Islet precursor cell (in vitro differentiated cells): ENCODE measurements at regions not wholly inside any gene's neighbourhood (a gene's known extent, or its start where the extent isn't known, plus 50 kb on each side); places are given as distances from the start of the nearest gene placed in this dataset.
A peak's percentile ranks its signal among the peaks of the same experiment; 100 is the strongest.
"Not testable (repeated sequence)": the region's sequence is repeated elsewhere in the genome, so short reads cannot be mapped to it uniquely, and the experiment has no call there.

Experiments
- DNase-seq: peaks from one replicate; pipeline ENCODE4 v3.0.0-alpha.2; 2018

DNA sequence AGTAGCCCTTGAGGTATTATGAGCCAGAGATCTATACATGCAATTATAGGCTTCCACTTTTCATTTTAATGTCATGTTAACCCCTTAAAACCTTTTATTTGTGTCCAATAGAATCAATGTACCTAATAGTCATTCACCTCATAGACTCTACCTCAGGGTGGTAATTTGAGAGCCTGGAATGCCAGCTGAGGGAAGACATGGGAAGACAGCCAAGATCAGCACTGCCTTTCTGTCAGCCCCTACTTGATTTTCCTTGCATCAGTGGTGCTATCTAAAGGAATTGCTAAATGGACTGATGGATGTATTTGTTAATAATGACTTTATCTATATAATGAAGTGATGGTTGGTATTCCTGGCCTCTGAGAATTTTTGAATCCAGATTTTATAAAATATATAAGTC lies 113.3 kb upstream of the GBE1 start:
- no peak for DNase-seq

- DNase-seq = no peak
Measured at GRCh38 chr3:81872566-81872965, 111.1 kb upstream of the GBE1 start.

- no peak for DNase-seq
Measured at GRCh38 chr3:81871358-81872155, 110.1 kb upstream of the GBE1 start.

GRCh38 chr3:81869382-81869781 lies 107.9 kb upstream of the GBE1 start:
- DNase-seq = no peak

GRCh38 chr3:81868597-81868996 lies 107.2 kb upstream of the GBE1 start:
- DNase-seq = no peak

DNA sequence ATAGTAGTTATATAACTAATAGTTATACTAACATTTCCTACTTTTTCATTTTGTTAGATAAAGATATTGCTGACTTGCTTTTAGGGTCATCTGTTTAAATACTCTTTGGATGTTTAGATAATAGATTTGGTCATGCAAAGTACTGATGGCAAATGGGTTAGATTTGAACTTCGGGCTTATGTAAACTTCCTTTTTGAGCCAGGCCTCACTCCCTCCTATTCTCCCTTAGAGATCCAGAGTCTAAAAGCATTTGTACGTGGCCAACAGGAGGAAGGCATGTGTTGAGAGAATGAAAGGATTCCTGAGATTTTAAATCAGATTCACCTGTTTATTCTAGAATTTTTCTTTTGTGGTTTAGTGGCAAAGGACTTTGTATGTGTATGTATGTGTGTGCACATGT lies 106.4 kb upstream of the GBE1 start:
- no peak for DNase-seq

DNA sequence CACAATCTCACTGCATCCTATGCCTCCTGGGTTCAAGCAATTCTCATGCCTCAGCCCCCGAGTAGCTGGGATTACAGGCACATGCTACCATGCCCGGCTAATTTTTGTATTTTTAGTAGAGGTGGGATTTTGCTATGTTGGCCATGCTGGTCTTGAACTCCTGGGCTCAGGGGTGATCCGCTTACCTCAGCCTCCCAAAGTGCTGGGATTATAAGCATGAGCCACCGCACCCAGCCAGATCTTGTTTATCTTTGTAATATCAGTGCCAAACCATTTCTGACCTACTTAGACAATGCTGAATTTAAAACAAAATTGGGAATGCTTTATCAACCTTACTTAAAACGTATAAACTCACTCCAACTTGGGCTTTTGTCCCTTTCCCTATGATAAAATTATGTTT lies 103.7 kb upstream of the GBE1 start:
- DNase-seq = not testable (repeated sequence)

GRCh38 chr3:81864272-81864671 lies 102.8 kb upstream of the GBE1 start:
- peak; percentile 88 for DNase-seq

- DNase-seq = no peak
Measured at GRCh38 chr3:81863756-81864155, 102.3 kb upstream of the GBE1 start.

DNA sequence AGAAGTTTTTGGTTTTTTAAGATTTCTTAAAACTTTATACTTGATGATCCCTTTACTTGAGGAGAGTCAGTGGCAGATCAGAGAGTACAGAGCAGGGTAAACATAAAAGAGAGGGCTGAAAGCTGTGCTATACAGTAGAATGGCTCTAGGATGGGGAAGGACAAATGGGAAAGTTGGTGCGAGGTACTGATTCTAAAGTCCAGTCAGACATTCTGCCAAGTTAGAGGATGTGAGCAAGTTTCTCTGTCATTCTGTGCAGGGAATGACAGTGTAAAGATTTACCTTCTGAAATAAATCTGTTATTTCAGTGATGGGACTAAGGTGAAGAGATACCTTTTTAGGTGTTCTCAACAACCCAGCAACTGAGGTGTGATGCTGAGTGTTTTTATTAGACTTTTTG lies 100.1 kb upstream of the GBE1 start:
- no peak for DNase-seq

DNA sequence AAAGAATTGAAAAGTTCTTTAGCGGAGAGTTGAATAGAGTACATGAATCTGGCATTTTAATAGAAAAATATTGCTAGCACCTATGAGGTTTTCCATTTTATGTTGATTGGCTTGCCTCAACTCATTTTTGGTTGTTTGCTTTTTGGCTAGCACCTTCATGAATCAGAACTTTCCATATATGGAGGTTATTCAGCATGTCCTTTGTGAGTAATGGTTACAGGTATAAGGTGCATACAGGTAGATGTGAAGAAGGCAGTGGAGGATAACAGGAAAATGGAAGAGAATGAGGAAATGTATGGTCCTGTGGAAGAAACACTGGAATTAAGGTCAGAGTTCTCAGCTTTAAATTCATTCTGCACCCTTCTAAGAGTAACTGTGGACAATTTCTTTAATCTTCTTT lies 98.1 kb upstream of the GBE1 start:
- DNase-seq = no peak

DNA sequence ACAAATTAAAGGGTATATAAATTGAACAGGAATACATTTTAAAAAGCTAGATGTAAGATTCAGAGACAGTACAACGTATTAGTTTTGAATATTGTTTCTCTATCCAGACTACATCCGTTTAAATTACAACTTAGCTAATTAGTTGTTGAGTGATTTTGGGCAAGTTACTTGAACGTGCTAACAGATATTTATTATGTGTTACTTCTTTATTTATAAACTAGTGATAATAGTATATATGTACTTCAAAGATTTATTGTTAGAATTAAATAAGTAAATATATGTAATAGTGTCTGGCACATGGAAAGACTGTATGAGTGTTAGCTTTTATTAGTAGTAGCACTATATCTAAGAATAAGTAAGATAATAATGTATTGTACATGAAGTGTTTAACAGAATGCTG lies 92.0 kb upstream of the GBE1 start:
- no peak for DNase-seq

DNA sequence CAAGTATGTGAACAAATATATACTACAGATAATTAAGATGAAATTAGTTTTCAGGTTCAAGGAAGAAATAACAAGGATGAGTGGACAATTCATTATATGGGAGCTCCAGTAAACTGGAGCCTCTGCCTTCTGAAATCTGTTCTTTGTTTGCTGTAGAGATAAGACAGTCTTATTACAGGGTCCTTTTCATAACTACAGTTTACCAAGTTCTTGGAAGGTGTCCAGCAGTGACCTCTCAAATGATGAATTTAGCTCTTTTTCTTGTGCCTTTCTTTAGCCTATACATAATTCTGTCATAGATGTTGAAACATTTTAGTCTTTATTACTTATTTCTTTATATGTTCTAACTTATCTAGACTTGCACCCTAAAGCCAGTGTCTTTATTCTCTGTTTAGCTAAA lies 89.7 kb upstream of the GBE1 start:
- DNase-seq = no peak

- no peak for DNase-seq
Measured at GRCh38 chr3:81846988-81847387, 85.5 kb upstream of the GBE1 start.

DNA sequence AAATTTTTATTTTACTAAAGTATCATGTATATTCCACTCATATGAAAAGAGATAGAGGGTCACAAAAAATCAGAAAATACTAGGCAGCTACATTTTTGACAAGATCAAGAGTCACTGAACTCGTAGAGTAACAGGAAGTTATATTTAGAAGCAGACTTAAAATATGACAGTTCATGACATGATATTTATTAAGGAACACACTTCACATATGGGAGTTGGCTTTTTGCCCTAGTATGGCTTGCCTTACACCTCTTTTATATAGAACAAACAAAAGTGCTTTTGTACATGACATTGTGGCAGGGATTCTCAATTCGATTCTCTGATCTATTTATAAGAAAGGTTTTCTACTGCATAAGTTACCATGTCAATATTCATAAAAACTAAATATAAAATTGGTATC lies 80.1 kb upstream of the GBE1 start:
- no peak for DNase-seq

GRCh38 chr3:81839504-81840094 lies 78.2 kb upstream of the GBE1 start:
- DNase-seq = no peak

- DNase-seq = no peak
Measured at GRCh38 chr3:81838457-81838856, 77.0 kb upstream of the GBE1 start.

GRCh38 chr3:81837071-81837593 lies 75.7 kb upstream of the GBE1 start:
- no peak for DNase-seq

DNA sequence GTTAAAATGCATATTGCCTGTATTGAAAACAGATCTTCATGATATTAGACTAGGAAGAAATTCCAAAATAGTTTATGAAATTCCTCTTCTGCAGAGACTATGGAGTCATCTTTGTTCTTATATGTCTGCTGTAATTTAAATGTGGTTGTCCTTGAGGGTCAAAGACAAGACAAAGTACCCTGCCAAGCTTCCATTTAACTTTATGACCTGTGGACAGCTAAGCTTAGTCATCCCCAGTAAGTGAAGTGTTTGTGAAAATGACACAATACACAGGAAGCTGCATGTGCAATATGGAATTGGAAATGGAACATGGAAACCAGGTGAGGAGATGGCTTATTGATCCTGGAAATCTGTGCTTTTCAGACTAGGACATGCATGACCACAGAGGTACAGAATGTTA lies 68.5 kb upstream of the GBE1 start:
- no peak for DNase-seq

DNA sequence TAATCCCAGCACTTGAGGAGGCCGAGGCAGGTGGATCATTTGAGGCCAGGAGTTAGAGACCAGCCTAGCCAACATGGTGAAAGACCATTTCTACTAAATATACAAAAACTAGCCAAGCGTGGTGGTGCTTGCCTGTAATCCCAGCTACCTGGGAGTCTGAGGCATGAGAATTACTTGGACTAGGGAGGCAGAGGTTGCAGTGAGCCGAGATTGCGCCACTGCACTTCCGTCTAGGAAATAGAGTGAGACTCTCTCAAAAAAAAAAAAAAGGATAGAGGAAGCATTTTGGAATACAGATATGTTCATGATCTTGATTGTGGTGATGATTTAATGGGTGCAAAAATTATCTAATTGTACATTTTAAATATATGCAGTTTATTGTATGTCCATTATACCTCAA lies 67.8 kb upstream of the GBE1 start:
- DNase-seq = not testable (repeated sequence)

GRCh38 chr3:81823882-81824395 lies 62.5 kb upstream of the GBE1 start:
- no peak for DNase-seq

GRCh38 chr3:81823086-81823485 lies 61.6 kb upstream of the GBE1 start:
- DNase-seq = no peak

- DNase-seq = no peak
Measured at GRCh38 chr3:81816473-81817250, 55.2 kb upstream of the GBE1 start.

DNA sequence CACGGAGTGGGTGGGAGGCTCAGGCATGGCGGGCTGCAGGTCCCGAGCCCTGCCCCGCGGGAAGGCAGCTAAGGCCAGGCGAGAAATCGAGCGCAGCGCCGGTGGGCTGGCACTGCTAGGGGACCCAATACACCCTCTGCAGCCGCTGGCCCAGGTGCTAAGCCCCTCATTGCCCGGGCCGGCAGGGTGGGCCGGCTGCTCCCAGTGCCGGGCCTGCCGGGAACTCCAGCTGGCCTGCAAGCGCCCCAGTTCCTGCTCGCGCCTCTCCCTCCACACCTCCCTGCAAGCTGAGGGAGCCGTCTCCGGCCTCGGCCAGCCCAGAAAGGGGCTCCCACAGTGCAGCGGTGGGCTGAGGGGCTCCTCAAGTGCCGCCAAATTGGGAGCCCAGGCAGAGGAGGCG lies 50.7 kb upstream of the GBE1 start:
- not testable (repeated sequence) for DNase-seq
